PC-9 (cell line): ENCODE measurements at regions not wholly inside any gene's neighbourhood (a gene's known extent, or its start where the extent isn't known, plus 50 kb on each side); places are given as distances from the start of the nearest gene placed in this dataset.
"Not testable (repeated sequence)": the region's sequence is repeated elsewhere in the genome, so short reads cannot be mapped to it uniquely, and the experiment has no call there.

Experiments
- BruUV-seq: library from RNA; stranded (reverse); fragments of 400-500 nt; replicated peaks from 2 replicates; lab custom pipeline; 2021; lab: Mats Ljungman, UMichigan
- CTCF ChIA-PET: fragments of 300-600 bp; sonication (Branson Sonifier 250); formaldehyde crosslinking; loops from one replicate; lab custom pipeline; 2022; ENCODE audit warnings: antibody characterized with exemption; lab: Charles Lee
- POLR2A ChIA-PET: fragments of 300-600 bp; sonication (Branson Sonifier 250); formaldehyde crosslinking; loops from one replicate; lab custom pipeline; 2022; ENCODE audit warnings: antibody characterized with exemption; ENCODE audit not compliant: unreplicated experiment; lab: Charles Lee
- DNase-seq, 2 experiments: peaks; one replicate each; pipeline versions ENCODE4 v3.0.0 to v3.0.0-alpha.2; 2015 to 2022; ENCODE audit warnings: mixed read lengths in 1 of 2
- H2AFZ ChIP-seq: fragments of 200-600 bp; sonication (generic); 2 replicates; pipeline ENCODE4 v1.8.1; 2017; ENCODE audit warnings: antibody characterized with exemption
- H3F3A ChIP-seq: fragments of 200-600 bp; sonication (generic); 2 replicates; pipeline ENCODE4 v1.8.1; 2017; ENCODE audit warnings: antibody characterized with exemption, mild to moderate bottlenecking, low read depth; ENCODE audit not compliant: insufficient read depth
- H3K27ac ChIP-seq: fragments of 200-600 bp; sonication (generic); 2 replicates; pipeline ENCODE4 v1.6.1; 2016; ENCODE audit warnings: mixed run types
- H3K27me3 ChIP-seq: fragments of 200-600 bp; sonication (generic); 2 replicates; pipeline ENCODE4 v1.6.1; 2016; ENCODE audit warnings: low read depth, mixed run types; ENCODE audit not compliant: insufficient read depth
- H3K36me3 ChIP-seq: fragments of 200-600 bp; sonication (generic); 2 replicates; pipeline ENCODE4 v1.6.1; 2016; ENCODE audit warnings: low read depth, mixed run types
- H3K4me1 ChIP-seq: fragments of 200-600 bp; sonication (generic); replicated peaks from 2 replicates; pipeline ENCODE4 v1.6.1; 2016; ENCODE audit warnings: mixed run types; ENCODE audit not compliant: insufficient read depth
- H3K4me2 ChIP-seq: fragments of 200-600 bp; sonication (generic); 2 replicates; pipeline ENCODE4 v1.6.1; 2017; ENCODE audit warnings: mixed run types
- H3K4me3 ChIP-seq: fragments of 200-600 bp; sonication (generic); 2 replicates; pipeline ENCODE4 v1.6.1; 2016; ENCODE audit warnings: mixed run types
- H3K79me2 ChIP-seq: fragments of 200-600 bp; sonication (generic); 2 replicates; pipeline ENCODE4 v1.6.1; 2017; ENCODE audit warnings: low read depth, mixed run types
- H3K9me2 ChIP-seq: fragments of 200-600 bp; sonication (generic); 2 replicates; pipeline ENCODE4 v1.8.1; 2017; ENCODE audit warnings: mild to moderate bottlenecking; ENCODE audit not compliant: insufficient read depth
- H3K9me3 ChIP-seq: fragments of 200-600 bp; sonication (generic); 2 replicates; pipeline ENCODE4 v1.8.1; 2016; ENCODE audit warnings: low read depth; ENCODE audit not compliant: insufficient read depth
- H4K20me1 ChIP-seq: fragments of 200-600 bp; sonication (generic); 2 replicates; pipeline ENCODE4 v1.8.1; 2017; ENCODE audit not compliant: insufficient read depth
- CTCF ChIP-seq: fragments of 200-600 bp; sonication (generic); conservative IDR thresholded peaks from 2 replicates; pipeline ENCODE4 v1.6.1; 2017; ENCODE audit warnings: mixed run types, antibody characterized with exemption, mild to moderate bottlenecking, moderate library complexity
- EZH2 ChIP-seq: fragments of 200-600 bp; sonication (generic); IDR thresholded peaks from 2 replicates; pipeline ENCODE4 v1.8.0; 2017; ENCODE audit warnings: antibody characterized with exemption, low read depth
- intact Hi-C: fragments of 100-400 bp; cut with micrococcal nuclease; formaldehyde crosslinking; loops from one replicate; pipeline ENCODE4 v1.10.0; 2022; ENCODE audit not compliant: unreplicated experiment

DNA sequence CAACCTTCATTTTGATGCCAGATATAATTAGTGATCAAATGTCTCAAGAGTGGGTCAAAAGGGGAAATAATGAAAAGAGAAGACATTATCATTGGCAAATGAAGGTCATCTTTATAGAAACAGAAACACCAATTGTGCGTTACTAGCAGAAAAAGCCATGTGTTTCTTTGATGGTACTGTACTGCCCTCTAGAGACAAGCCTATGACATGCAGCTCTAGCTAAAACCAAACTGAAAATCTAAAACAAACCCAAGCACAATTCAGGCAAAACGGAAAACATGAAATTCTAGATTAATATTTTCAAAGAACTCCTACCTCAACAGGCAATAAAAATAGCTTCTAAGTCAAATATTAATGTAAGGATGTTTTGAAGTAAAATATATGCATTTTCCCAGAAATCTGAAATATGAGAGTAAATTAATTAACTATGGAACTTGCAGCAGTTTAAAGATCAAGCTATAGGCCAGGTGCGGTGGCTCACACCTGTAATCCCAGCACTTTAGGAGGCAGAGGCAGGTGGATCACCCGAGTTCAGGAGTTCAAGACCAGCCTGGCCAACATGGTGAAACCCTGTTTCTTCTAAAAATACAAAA is 115.4 kb downstream of the KLHL28 start:
- Histone ChIP-seq H3K36me3 (no peaks in the 10 kb centered on the region), H3K79me2 (no peaks in the 10 kb centered on the region), H4K20me1 (no peaks in the 10 kb centered on the region), H3K4me3 (no peak overlapping the region), H3K27ac (no peak overlapping the region), H3K27me3 (no peaks in the 10 kb centered on the region), H3K9me3 (no peaks in the 10 kb centered on the region), H3K4me2 (no peak overlapping the region), H3K4me1 (no peaks in the 10 kb centered on the region), H3F3A (no peaks in the 10 kb centered on the region), H3K9me2 (no peaks in the 10 kb centered on the region), H2AFZ (no peak overlapping the region)
- TF ChIP-seq CTCF (peak; percentile 87), EZH2 (no peak)
- no peak for DNase-seq
- no TSS peak for BruUV-seq
- POLR2A ChIA-PET = no interaction called here
- intact Hi-C loops = no loop called here
- CTCF ChIA-PET = interaction anchor here (0.5 to 1.5 kb wide), 3 partner anchors 35 to 642 kb away, joined by 5 to 8 read pairs (median 6); no protein-coding TSS in a partner anchor

DNA sequence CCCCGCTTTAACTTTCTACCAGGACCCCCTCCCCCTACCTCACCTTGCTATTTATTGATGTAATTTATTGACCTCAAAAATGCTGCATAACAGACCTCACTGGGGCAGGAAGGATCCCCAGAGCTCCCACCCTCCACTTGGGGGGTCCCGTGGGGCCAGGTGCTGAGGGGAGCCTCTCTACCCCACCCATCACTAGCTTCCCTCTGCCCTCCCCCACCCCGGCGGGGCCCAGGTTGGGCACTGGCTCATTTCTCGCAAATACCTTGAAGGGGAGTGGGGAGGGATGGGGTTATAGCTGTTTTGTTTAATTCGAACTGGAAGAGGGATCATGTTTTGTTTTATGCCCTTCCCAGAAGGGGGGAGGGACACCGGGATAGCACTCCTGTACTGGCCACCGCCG is 125.8 kb downstream of the KLHL28 start:
- CTCF ChIA-PET, DNase-seq, H2AFZ ChIP-seq, H3K4me1 ChIP-seq, H3K27me3 ChIP-seq, H3K9me2 ChIP-seq, H3K36me3 ChIP-seq, H3K27ac ChIP-seq, H4K20me1 ChIP-seq, H3K9me3 ChIP-seq, H3K4me2 ChIP-seq, intact Hi-C loops, H3K79me2 ChIP-seq, POLR2A ChIA-PET, BruUV-seq, H3K4me3 ChIP-seq, H3F3A ChIP-seq: not testable (repeated sequence)

DNA sequence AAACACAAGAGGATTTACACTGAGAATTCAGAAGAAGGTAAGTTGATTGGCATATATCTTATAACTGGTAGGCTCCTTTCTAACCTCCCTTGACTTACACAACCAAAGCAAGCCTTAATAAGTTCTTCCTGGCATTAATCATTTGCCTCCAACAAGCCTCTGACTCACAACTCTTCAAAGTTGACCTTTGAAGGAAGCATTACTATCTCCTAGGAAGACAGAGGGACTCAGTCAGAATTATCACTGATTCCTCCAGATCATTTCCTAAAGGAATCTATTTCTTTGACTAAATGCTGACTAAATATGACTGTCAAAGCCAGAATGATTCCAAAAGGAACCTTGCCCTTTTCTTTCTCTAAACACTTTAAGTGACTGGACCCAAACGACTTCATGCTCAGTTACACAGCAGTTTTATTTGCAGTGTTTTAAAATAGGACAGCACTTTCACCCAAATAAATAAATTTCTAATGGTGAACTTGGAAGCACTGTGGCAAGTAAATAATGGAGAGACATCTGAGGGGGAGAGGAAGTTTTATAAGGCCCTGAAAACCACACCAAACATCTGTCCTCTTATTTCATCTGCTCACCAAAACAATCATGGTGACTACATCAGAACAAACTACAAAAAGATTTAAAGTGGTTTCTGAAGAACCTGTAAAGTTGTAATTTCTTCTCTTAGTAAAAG is 128.2 kb downstream of the KLHL28 start:
- Histone ChIP-seq H3K4me3 (no peak overlapping the region), H3K4me2 (no peak overlapping the region), H2AFZ (no peak overlapping the region), H3K9me3 (no peaks in the 10 kb centered on the region), H3K27me3 (no peaks in the 10 kb centered on the region), H3K9me2 (no peaks in the 10 kb centered on the region; the same call in 1 of the 2 replicates), H3K36me3 (no peaks in the 10 kb centered on the region), H3K4me1 (no peaks in the 10 kb centered on the region), H3F3A (no peaks in the 10 kb centered on the region), H3K27ac (no peak overlapping the region), H4K20me1 (no peaks in the 10 kb centered on the region), H3K79me2 (no peaks in the 10 kb centered on the region)
- CTCF ChIA-PET = no interaction called here
- intact Hi-C loops = no loop called here
- no TSS peak for BruUV-seq
- POLR2A ChIA-PET = no interaction called here
- no peak for TF ChIP-seq CTCF
- TF ChIP-seq EZH2 = no peak
- no peak for DNase-seq
